ENCODE measurements at regions not wholly inside any gene's neighbourhood (a gene's known extent, or its start where the extent isn't known, plus 50 kb on each side); places are given as distances from the start of the nearest gene placed in this dataset.

DNA sequence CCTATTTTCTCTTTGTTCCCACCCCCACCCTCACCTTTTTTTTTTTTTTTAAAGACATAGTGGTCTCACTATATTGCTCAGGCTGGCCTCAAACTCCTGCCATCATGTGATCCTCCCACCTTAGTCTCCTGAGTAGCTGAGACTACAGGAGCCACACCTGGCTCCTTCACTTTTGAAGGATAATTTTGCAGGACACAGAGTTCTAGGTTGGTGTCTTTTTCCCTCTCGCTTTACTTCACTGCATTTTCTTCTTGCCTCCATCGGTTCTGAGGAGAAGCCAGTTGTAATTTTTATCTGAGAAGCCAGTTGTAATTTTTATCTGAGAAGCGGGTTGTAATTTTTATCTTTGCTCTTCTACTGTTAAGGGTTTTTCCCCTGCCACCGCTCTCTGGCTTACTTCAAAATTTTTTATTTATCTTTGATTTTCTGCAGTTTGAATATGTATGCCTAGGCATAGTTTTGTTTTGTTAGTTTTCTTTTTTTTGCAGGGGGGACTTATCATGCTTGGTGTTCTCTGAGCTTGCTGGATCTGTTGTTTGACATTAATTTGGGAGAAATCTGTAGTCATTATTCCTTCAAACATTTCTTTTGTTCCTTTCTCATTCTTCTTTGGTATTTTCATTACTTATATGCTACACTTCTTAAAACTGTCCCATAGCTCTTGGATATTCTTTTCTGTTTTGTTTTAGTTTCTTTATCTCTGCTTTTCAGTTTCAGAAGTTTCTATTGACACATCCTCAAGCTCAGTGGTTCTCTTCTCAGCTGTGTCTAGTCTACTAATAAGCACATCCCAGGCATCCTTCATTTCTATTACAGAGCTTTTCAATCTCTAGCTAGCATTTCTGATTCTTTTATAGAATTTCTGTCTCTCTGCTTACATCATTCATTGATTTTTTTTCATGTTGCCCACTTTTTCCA lies 148.2 kb upstream of the CHD1 start:
- H3K36me3 ChIP-seq (replicated peaks in 1 of 2; ENCODE audit: control extremely low read depth in 1 of 2, control insufficient read depth in 1 of 2, extremely low read depth in 1 of 2, insufficient read depth in 2 of 2, low read length in 1 of 2), result no peaks in the 10 kb centered on the region
- ChIA-PET CTCF (interaction anchor here (1.0 kb wide), 1 partner anchor 16 kb away, joined by 4 read pairs; no protein-coding TSS in a partner anchor), POLR2A (no interaction called here)
- no peak overlapping the region for H3K4me2 ChIP-seq (replicated peaks; ENCODE audit: low read depth, low read length, poor library complexity, severe bottlenecking)
- no peak overlapping the region for H3K4me3 ChIP-seq (ENCODE audit: control extremely low read depth in 1 of 5, extremely low read depth in 1 of 5, insufficient read depth in 1 of 5, low read depth in 2 of 5, low read length in 4 of 5)
- H3K4me1 ChIP-seq (ENCODE audit: control insufficient read depth in 2 of 2, insufficient read depth in 2 of 2, low read length in 2 of 2), result no peaks in the 10 kb centered on the region
- intact Hi-C loops (cut with micrococcal nuclease), result no loop called here
- no peak for ATAC-seq (ENCODE audit: low read depth)
- no CpG with 5 or more reads among the region's 4 CpGs for WGBS (ENCODE audit: insufficient coverage)
- TF ChIP-seq EZH2 (IDR thresholded peaks at IDR 0.05; ENCODE audit: borderline replicate concordance, insufficient read depth, low read depth, low read length, poor library complexity, severe bottlenecking), result no peak
- TF ChIP-seq, protein P1, sequence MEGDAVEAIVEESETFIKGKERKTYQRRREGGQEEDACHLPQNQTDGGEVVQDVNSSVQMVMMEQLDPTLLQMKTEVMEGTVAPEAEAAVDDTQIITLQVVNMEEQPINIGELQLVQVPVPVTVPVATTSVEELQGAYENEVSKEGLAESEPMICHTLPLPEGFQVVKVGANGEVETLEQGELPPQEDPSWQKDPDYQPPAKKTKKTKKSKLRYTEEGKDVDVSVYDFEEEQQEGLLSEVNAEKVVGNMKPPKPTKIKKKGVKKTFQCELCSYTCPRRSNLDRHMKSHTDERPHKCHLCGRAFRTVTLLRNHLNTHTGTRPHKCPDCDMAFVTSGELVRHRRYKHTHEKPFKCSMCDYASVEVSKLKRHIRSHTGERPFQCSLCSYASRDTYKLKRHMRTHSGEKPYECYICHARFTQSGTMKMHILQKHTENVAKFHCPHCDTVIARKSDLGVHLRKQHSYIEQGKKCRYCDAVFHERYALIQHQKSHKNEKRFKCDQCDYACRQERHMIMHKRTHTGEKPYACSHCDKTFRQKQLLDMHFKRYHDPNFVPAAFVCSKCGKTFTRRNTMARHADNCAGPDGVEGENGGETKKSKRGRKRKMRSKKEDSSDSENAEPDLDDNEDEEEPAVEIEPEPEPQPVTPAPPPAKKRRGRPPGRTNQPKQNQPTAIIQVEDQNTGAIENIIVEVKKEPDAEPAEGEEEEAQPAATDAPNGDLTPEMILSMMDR (IDR thresholded peaks at IDR 0.05), result no peak
- H3K27ac Mint-ChIP-seq, result no peak overlapping the region
- no peaks in the 10 kb centered on the region for H3K79me2 ChIP-seq (ENCODE audit: control insufficient read depth, insufficient read depth, low read length)
- peaks cover 0 to 3% (median 2%) of the 10 kb centered on the region in 3 donors for H3K9me3 ChIP-seq (ENCODE audit: control extremely low read depth in 1 of 3, control insufficient read depth in 2 of 3, insufficient read depth in 1 of 3, low read length in 2 of 3)
- H3K27me3 Mint-ChIP-seq, result peaks cover 20% of the 10 kb centered on the region
- no peak overlapping the region for H3K27ac ChIP-seq (ENCODE audit: low read length in 2 of 2)
- H3K4me3 Mint-ChIP-seq, result no peak overlapping the region
- no peak overlapping the region for H2AFZ ChIP-seq (ENCODE audit: insufficient read depth, low read depth, low read length, poor library complexity, severe bottlenecking)
- no peaks in the 10 kb centered on the region for H3K27me3 ChIP-seq (replicated peaks in 1 of 4; ENCODE audit: control extremely low read depth in 1 of 4, control insufficient read depth in 3 of 4, insufficient read depth in 4 of 4, low read length in 3 of 4)
- peaks cover 5% of the 10 kb centered on the region for H3K9me3 Mint-ChIP-seq (ENCODE audit: insufficient read depth)
- no peak overlapping the region for H3K9ac ChIP-seq (ENCODE audit: low read length)
- no peak for DNase-seq
- H4K20me1 ChIP-seq (ENCODE audit: control insufficient read depth, insufficient read depth, low read length, poor library complexity, severe bottlenecking), result no peaks in the 10 kb centered on the region
- H3K4me1 Mint-ChIP-seq, result peaks cover 4% of the 10 kb centered on the region

DNA sequence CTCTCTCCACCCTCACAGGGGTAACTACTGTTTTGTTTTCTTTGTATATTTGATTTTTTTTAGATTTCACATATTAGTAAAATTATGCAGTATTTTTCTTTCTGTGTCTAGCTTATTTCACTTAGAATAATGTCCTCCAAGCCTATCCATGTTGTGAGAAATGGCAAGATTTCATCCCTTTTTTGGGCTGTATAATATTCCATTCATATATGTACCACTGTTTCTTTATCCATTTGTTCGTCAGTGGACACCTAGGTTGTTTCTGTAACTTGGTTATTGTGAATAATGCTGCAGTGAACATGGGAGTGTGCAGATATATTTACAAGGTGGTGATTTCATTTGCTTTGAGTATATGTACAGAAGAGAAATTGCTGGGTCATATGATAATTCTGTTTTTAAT lies 144.0 kb upstream of the CHD1 start:
- no peak overlapping the region for H3K4me3 ChIP-seq (ENCODE audit: control extremely low read depth in 1 of 5, extremely low read depth in 1 of 5, insufficient read depth in 1 of 5, low read depth in 2 of 5, low read length in 4 of 5)
- ATAC-seq (ENCODE audit: low read depth), result no peak
- no peaks in the 10 kb centered on the region for H3K36me3 ChIP-seq (replicated peaks in 1 of 2; ENCODE audit: control extremely low read depth in 1 of 2, control insufficient read depth in 1 of 2, extremely low read depth in 1 of 2, insufficient read depth in 2 of 2, low read length in 1 of 2)
- H3K4me1 Mint-ChIP-seq, result peaks cover 6% of the 10 kb centered on the region
- no peaks in the 10 kb centered on the region for H3K27me3 ChIP-seq (replicated peaks in 1 of 4; ENCODE audit: control extremely low read depth in 1 of 4, control insufficient read depth in 3 of 4, insufficient read depth in 4 of 4, low read length in 3 of 4)
- H3K9ac ChIP-seq (ENCODE audit: low read length), result no peak overlapping the region
- H3K27ac Mint-ChIP-seq, result no peak overlapping the region
- H3K4me1 ChIP-seq (ENCODE audit: control insufficient read depth in 2 of 2, insufficient read depth in 2 of 2, low read length in 2 of 2), result no peaks in the 10 kb centered on the region
- no peak overlapping the region for H3K4me2 ChIP-seq (replicated peaks; ENCODE audit: low read depth, low read length, poor library complexity, severe bottlenecking)
- no peaks in the 10 kb centered on the region for H4K20me1 ChIP-seq (ENCODE audit: control insufficient read depth, insufficient read depth, low read length, poor library complexity, severe bottlenecking)
- POLR2A ChIA-PET, result no interaction called here
- no peak overlapping the region for H3K27ac ChIP-seq (ENCODE audit: low read length in 2 of 2)
- no peak overlapping the region for H3K4me3 Mint-ChIP-seq
- H3K79me2 ChIP-seq (ENCODE audit: control insufficient read depth, insufficient read depth, low read length), result no peaks in the 10 kb centered on the region
- intact Hi-C loops (cut with micrococcal nuclease), result no loop called here
- H3K9me3 Mint-ChIP-seq (ENCODE audit: insufficient read depth), result peaks cover 12% of the 10 kb centered on the region
- DNase-seq, result no peak
- peaks cover 6% of the 10 kb centered on the region for H3K27me3 Mint-ChIP-seq
- H3K9me3 ChIP-seq (ENCODE audit: control extremely low read depth in 1 of 3, control insufficient read depth in 2 of 3, insufficient read depth in 1 of 3, low read length in 2 of 3), result peaks cover 0 to 3% (median 2%) of the 10 kb centered on the region in 3 donors
- CTCF ChIA-PET, result no interaction called here
- TF ChIP-seq EZH2 (IDR thresholded peaks at IDR 0.05; ENCODE audit: borderline replicate concordance, insufficient read depth, low read depth, low read length, poor library complexity, severe bottlenecking), result no peak
- TF ChIP-seq, protein P1 (IDR thresholded peaks at IDR 0.05), result no peak
- no CpG with 5 or more reads among the region's 1 CpG for WGBS (ENCODE audit: insufficient coverage)
- H2AFZ ChIP-seq (ENCODE audit: insufficient read depth, low read depth, low read length, poor library complexity, severe bottlenecking), result no peak overlapping the region

All from B cell (primary cell).